HUES48 (cell line): ENCODE measurements at regions not wholly inside any gene's neighbourhood (a gene's known extent, or its start where the extent isn't known, plus 50 kb on each side); places are given as distances from the start of the nearest gene placed in this dataset.

Experiments
- H3K27ac ChIP-seq: one replicate; pipeline ENCODE4 v1.7.0; 2013; ENCODE audit warnings: low read depth, low read length, inconsistent platforms
- H3K27me3 ChIP-seq: 2 replicates; pipeline ENCODE4 v1.6.1; 2013; ENCODE audit warnings: mild to moderate bottlenecking, low read length; ENCODE audit not compliant: control insufficient read depth, insufficient read depth
- H3K36me3 ChIP-seq: 2 replicates; pipeline ENCODE4 v1.6.1; 2013; ENCODE audit warnings: low read length; ENCODE audit not compliant: control insufficient read depth, insufficient read depth
- H3K4me1 ChIP-seq: 2 replicates; pipeline ENCODE4 v1.6.1; 2013; ENCODE audit warnings: mild to moderate bottlenecking, low read length; ENCODE audit not compliant: control insufficient read depth, insufficient read depth
- H3K4me3 ChIP-seq: 2 replicates; pipeline ENCODE4 v1.5.1; 2013; ENCODE audit warnings: mild to moderate bottlenecking, low read depth, low read length
- H3K9ac ChIP-seq: 2 replicates; pipeline ENCODE4 v1.6.1; 2013; ENCODE audit warnings: mild to moderate bottlenecking, low read depth, low read length, moderate library complexity
- H3K9me3 ChIP-seq: 2 replicates; pipeline ENCODE4 v1.6.1; 2013; ENCODE audit warnings: low read length; ENCODE audit not compliant: control insufficient read depth, insufficient read depth

- no peaks in the 10 kb centered on the region for H3K36me3 ChIP-seq
- H3K9me3 ChIP-seq, result no peaks in the 10 kb centered on the region
- no peak overlapping the region for H3K27ac ChIP-seq
- no peak overlapping the region for H3K4me3 ChIP-seq
- no peak overlapping the region for H3K9ac ChIP-seq
- H3K27me3 ChIP-seq, result no peaks in the 10 kb centered on the region
- H3K4me1 ChIP-seq, result peaks cover 13% of the 10 kb centered on the region; the same call in 1 of the 2 replicates
Observed at GRCh38 chr14:86714575-86714974, 1184.6 kb downstream of the FLRT2 start.

- no peaks in the 10 kb centered on the region for H3K36me3 ChIP-seq
- H3K4me3 ChIP-seq, result no peak overlapping the region
- H3K9ac ChIP-seq, result no peak overlapping the region
- H3K27me3 ChIP-seq, result no peaks in the 10 kb centered on the region
- no peak overlapping the region for H3K27ac ChIP-seq
- no peaks in the 10 kb centered on the region for H3K9me3 ChIP-seq
- peaks cover 13% of the 10 kb centered on the region; the same call in 1 of the 2 replicates for H3K4me1 ChIP-seq
Observed at GRCh38 chr14:86714153-86714552, 1184.2 kb downstream of the FLRT2 start.

- no peaks in the 10 kb centered on the region for H3K27me3 ChIP-seq
- peaks cover 13% of the 10 kb centered on the region; the same call in 1 of the 2 replicates for H3K4me1 ChIP-seq
- H3K36me3 ChIP-seq, result no peaks in the 10 kb centered on the region
- no peak overlapping the region for H3K27ac ChIP-seq
- no peak overlapping the region for H3K4me3 ChIP-seq
- no peak overlapping the region for H3K9ac ChIP-seq
- no peaks in the 10 kb centered on the region for H3K9me3 ChIP-seq
Observed at GRCh38 chr14:86712727-86713126, 1182.8 kb downstream of the FLRT2 start.

GRCh38 chr14:86712176-86712575, 1182.2 kb downstream of the FLRT2 start:
- H3K4me3 ChIP-seq, result no peak overlapping the region
- H3K36me3 ChIP-seq, result no peaks in the 10 kb centered on the region
- no peak overlapping the region for H3K27ac ChIP-seq
- H3K9ac ChIP-seq, result no peak overlapping the region
- H3K4me1 ChIP-seq, result peaks cover 13% of the 10 kb centered on the region; the same call in 1 of the 2 replicates
- H3K27me3 ChIP-seq, result no peaks in the 10 kb centered on the region
- no peaks in the 10 kb centered on the region for H3K9me3 ChIP-seq

- no peaks in the 10 kb centered on the region for H3K36me3 ChIP-seq
- no peak overlapping the region for H3K4me3 ChIP-seq
- H3K9me3 ChIP-seq, result no peaks in the 10 kb centered on the region
- peaks cover 13% of the 10 kb centered on the region; the same call in 1 of the 2 replicates for H3K4me1 ChIP-seq
- H3K27me3 ChIP-seq, result no peaks in the 10 kb centered on the region
- H3K9ac ChIP-seq, result no peak overlapping the region
- no peak overlapping the region for H3K27ac ChIP-seq
Observed at GRCh38 chr14:86708846-86709339, 1178.9 kb downstream of the FLRT2 start.

- Histone ChIP-seq H3K9ac (no peak overlapping the region), H3K27ac (no peak overlapping the region), H3K36me3 (no peaks in the 10 kb centered on the region), H3K4me3 (no peak overlapping the region), H3K9me3 (no peaks in the 10 kb centered on the region), H3K27me3 (no peaks in the 10 kb centered on the region), H3K4me1 (0 out of 2 replicates have a peak, but pooled peaks cover 2% of the 10 kb centered on the region)
Observed at GRCh38 chr14:86707071-86707470, 1177.1 kb downstream of the FLRT2 start.

- Histone ChIP-seq H3K9me3 (no peaks in the 10 kb centered on the region), H3K27ac (no peak overlapping the region), H3K9ac (no peak overlapping the region), H3K36me3 (no peaks in the 10 kb centered on the region), H3K4me3 (no peak overlapping the region), H3K4me1 (no peaks in the 10 kb centered on the region), H3K27me3 (no peaks in the 10 kb centered on the region)
Observed at GRCh38 chr14:86683561-86683960, 1153.6 kb downstream of the FLRT2 start.

GRCh38 chr14:86675059-86675458, 1145.1 kb downstream of the FLRT2 start:
- H3K4me1 ChIP-seq, result peaks cover 5% of the 10 kb centered on the region; the same call in 1 of the 2 replicates

GRCh38 chr14:86673523-86673969, 1143.6 kb downstream of the FLRT2 start:
- no peaks in the 10 kb centered on the region for H3K36me3 ChIP-seq
- H3K27ac ChIP-seq, result no peak overlapping the region
- H3K4me1 ChIP-seq, result peaks cover 5% of the 10 kb centered on the region; the same call in 1 of the 2 replicates
- no peak overlapping the region for H3K9ac ChIP-seq
- H3K27me3 ChIP-seq, result no peaks in the 10 kb centered on the region
- no peaks in the 10 kb centered on the region for H3K9me3 ChIP-seq
- H3K4me3 ChIP-seq, result no peak overlapping the region

More at GRCh38 chr14:86675059-86675458, 1145.1 kb downstream of the FLRT2 start:
- Histone ChIP-seq H3K9me3 (no peaks in the 10 kb centered on the region), H3K4me3 (no peak overlapping the region), H3K27me3 (no peaks in the 10 kb centered on the region), H3K36me3 (no peaks in the 10 kb centered on the region), H3K9ac (no peak overlapping the region), H3K27ac (no peak overlapping the region)

GRCh38 chr14:86672080-86672479, 1142.1 kb downstream of the FLRT2 start:
- Histone ChIP-seq H3K36me3 (no peaks in the 10 kb centered on the region), H3K4me1 (peaks cover 5% of the 10 kb centered on the region; the same call in 1 of the 2 replicates), H3K4me3 (no peak overlapping the region), H3K27ac (no peak overlapping the region), H3K9ac (no peak overlapping the region), H3K27me3 (no peaks in the 10 kb centered on the region), H3K9me3 (no peaks in the 10 kb centered on the region)

GRCh38 chr14:86665975-86666374, 1136.0 kb downstream of the FLRT2 start:
- H3K27ac ChIP-seq, result no peak overlapping the region
- H3K36me3 ChIP-seq, result no peaks in the 10 kb centered on the region
- H3K4me1 ChIP-seq, result no peaks in the 10 kb centered on the region
- no peak overlapping the region for H3K9ac ChIP-seq
- no peaks in the 10 kb centered on the region for H3K9me3 ChIP-seq
- no peaks in the 10 kb centered on the region for H3K27me3 ChIP-seq
- H3K4me3 ChIP-seq, result no peak overlapping the region
